RWPE2 (cell line): ENCODE measurements at regions not wholly inside any gene's neighbourhood (a gene's known extent, or its start where the extent isn't known, plus 50 kb on each side); places are given as distances from the start of the nearest gene placed in this dataset.

Experiments
- ATAC-seq: fragments of 200-7000 bp; cut with Tn5 transposase; 3 replicates; pipeline ENCODE4 v1.9.1; 2021; ENCODE audit warnings: low read depth
- DNase-seq: peaks from one replicate; pipeline ENCODE4 v3.0.0-alpha.2; 2020; ENCODE audit warnings: low spot score
- H3K27ac ChIP-seq: fragments of 450-650 bp; 2 replicates; pipeline ENCODE4 v1.5.1; 2017; ENCODE audit warnings: mild to moderate bottlenecking; ENCODE audit not compliant: poor library complexity, severe bottlenecking
- H3K27me3 ChIP-seq: fragments of 250-450 bp; sonication (Bioruptor Pico); 2 replicates; pipeline ENCODE4 v1.5.1; 2021; ENCODE audit warnings: mild to moderate bottlenecking, moderate library complexity; ENCODE audit not compliant: insufficient read depth, poor library complexity, severe bottlenecking
- H3K36me3 ChIP-seq: fragments of 250-450 bp; sonication (Bioruptor Pico); 2 replicates; pipeline ENCODE4 v1.5.1; 2020; ENCODE audit warnings: low read depth, mild to moderate bottlenecking, moderate library complexity
- H3K4me1 ChIP-seq: fragments of 250-450 bp; sonication (Bioruptor Pico); 2 replicates; pipeline ENCODE4 v1.5.1; 2021; ENCODE audit warnings: mild to moderate bottlenecking, moderate library complexity; ENCODE audit not compliant: insufficient read depth, poor library complexity, severe bottlenecking
- H3K4me3 ChIP-seq: fragments of 250-450 bp; sonication (Bioruptor Pico); 2 replicates; pipeline ENCODE4 v1.5.1; 2021; ENCODE audit warnings: mild to moderate bottlenecking, moderate library complexity; ENCODE audit not compliant: severe bottlenecking
- H3K9me3 ChIP-seq: fragments of 250-450 bp; sonication (Bioruptor Pico); 2 replicates; pipeline ENCODE4 v1.5.1; 2021; ENCODE audit warnings: mild to moderate bottlenecking, moderate library complexity; ENCODE audit not compliant: severe bottlenecking
- CTCF ChIP-seq: fragments of 450-650 bp; IDR thresholded peaks from one replicate; pipeline ENCODE4 v1.5.1; 2017; ENCODE audit warnings: mild to moderate bottlenecking, moderate library complexity; ENCODE audit not compliant: poor library complexity, severe bottlenecking

GRCh38 chr11:79550809-79551208 lies 110.0 kb upstream of the TENM4 start:
- no peaks in the 10 kb centered on the region for H3K36me3 ChIP-seq
- H3K27ac ChIP-seq, result no peak overlapping the region
- no peaks in the 10 kb centered on the region for H3K27me3 ChIP-seq
- ATAC-seq (no peak), DNase-seq (no peak)
- no peak for TF ChIP-seq CTCF
- H3K4me3 ChIP-seq, result no peak overlapping the region
- no peaks in the 10 kb centered on the region for H3K4me1 ChIP-seq
- H3K9me3 ChIP-seq, result no peaks in the 10 kb centered on the region

- no peak overlapping the region for H3K27ac ChIP-seq
- H3K4me3 ChIP-seq, result no peak overlapping the region
- H3K36me3 ChIP-seq, result no peaks in the 10 kb centered on the region
- DNase-seq, result no peak
- H3K9me3 ChIP-seq, result no peaks in the 10 kb centered on the region
- no peak for TF ChIP-seq CTCF
- H3K4me1 ChIP-seq, result no peaks in the 10 kb centered on the region
- no peak for ATAC-seq
- H3K27me3 ChIP-seq, result no peaks in the 10 kb centered on the region
These were observed 106.4 kb upstream of the TENM4 start for GRCh38 chr11:79547256-79547655.

GRCh38 chr11:79546351-79546750 lies 105.5 kb upstream of the TENM4 start:
- ATAC-seq, result no peak
- no peaks in the 10 kb centered on the region for H3K27me3 ChIP-seq
- no peak for DNase-seq
- no peak overlapping the region for H3K27ac ChIP-seq
- no peak for TF ChIP-seq CTCF
- H3K4me3 ChIP-seq, result no peak overlapping the region
- H3K9me3 ChIP-seq, result no peaks in the 10 kb centered on the region
- no peaks in the 10 kb centered on the region for H3K4me1 ChIP-seq
- no peaks in the 10 kb centered on the region for H3K36me3 ChIP-seq

GRCh38 chr11:79544361-79544760 lies 103.5 kb upstream of the TENM4 start:
- Histone ChIP-seq H3K36me3 (no peaks in the 10 kb centered on the region), H3K4me3 (no peak overlapping the region), H3K27ac (no peak overlapping the region), H3K4me1 (no peaks in the 10 kb centered on the region), H3K27me3 (no peaks in the 10 kb centered on the region), H3K9me3 (no peaks in the 10 kb centered on the region)
- TF ChIP-seq CTCF, result no peak
- no peak for DNase-seq
- no peak for ATAC-seq

GRCh38 chr11:79543101-79543500 lies 102.3 kb upstream of the TENM4 start:
- H3K9me3 ChIP-seq, result no peaks in the 10 kb centered on the region
- H3K4me3 ChIP-seq, result no peak overlapping the region
- ATAC-seq (no peak), DNase-seq (no peak)
- TF ChIP-seq CTCF, result no peak
- no peak overlapping the region for H3K27ac ChIP-seq
- H3K27me3 ChIP-seq, result no peaks in the 10 kb centered on the region
- no peaks in the 10 kb centered on the region for H3K36me3 ChIP-seq
- H3K4me1 ChIP-seq, result no peaks in the 10 kb centered on the region
